Testis (tissue), 2 donors: ENCODE measurements at regions not wholly inside any gene's neighbourhood (a gene's known extent, or its start where the extent isn't known, plus 50 kb on each side); places are given as distances from the start of the nearest gene placed in this dataset.
"Not testable (repeated sequence)": the region's sequence is repeated elsewhere in the genome, so short reads cannot be mapped to it uniquely, and the experiment has no call there.

Experiments
- POLR2A ChIP-seq: fragments of 450-650 bp; IDR thresholded peaks from one replicate; pipeline ENCODE4 v1.6.1; 2017; ENCODE audit warnings: antibody characterized with exemption, mild to moderate bottlenecking, moderate library complexity
- TF ChIP-seq, protein P1 (sequence below), 3 experiments: fragments of 450-650 bp in 2 of 3; fragments of 200-600 bp in 1 of 3; sonication (generic) in 1 of 3; IDR thresholded peaks; one replicate each; pipeline ENCODE4 v1.5.1; 2016 to 2019; ENCODE audit warnings: antibody characterized with exemption in 3 of 3, mild to moderate bottlenecking in 2 of 3, moderate library complexity in 1 of 3

DNA sequence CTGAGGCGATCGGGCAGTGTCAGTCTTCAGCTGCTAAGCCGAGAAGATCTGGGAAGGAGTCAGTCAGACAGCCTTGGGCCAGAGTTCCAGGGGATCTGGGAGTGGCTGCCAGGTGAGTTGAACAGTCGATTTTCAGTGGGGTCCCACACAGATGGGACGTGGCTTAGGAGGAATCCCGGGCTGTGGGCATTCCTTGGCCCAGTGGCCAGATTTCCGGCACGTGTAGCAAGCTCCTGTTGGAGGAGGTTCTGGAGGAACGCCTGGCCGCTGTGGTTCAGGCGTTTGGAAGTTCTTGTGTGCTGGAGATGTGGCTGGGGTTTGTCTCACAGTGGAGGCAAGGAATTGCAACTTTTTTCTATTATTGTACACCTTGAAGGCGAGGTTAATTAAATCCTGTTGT is 269.4 kb upstream of the SLC16A7 start:
- not testable (repeated sequence) for TF ChIP-seq POLR2A
- TF ChIP-seq, protein P1, sequence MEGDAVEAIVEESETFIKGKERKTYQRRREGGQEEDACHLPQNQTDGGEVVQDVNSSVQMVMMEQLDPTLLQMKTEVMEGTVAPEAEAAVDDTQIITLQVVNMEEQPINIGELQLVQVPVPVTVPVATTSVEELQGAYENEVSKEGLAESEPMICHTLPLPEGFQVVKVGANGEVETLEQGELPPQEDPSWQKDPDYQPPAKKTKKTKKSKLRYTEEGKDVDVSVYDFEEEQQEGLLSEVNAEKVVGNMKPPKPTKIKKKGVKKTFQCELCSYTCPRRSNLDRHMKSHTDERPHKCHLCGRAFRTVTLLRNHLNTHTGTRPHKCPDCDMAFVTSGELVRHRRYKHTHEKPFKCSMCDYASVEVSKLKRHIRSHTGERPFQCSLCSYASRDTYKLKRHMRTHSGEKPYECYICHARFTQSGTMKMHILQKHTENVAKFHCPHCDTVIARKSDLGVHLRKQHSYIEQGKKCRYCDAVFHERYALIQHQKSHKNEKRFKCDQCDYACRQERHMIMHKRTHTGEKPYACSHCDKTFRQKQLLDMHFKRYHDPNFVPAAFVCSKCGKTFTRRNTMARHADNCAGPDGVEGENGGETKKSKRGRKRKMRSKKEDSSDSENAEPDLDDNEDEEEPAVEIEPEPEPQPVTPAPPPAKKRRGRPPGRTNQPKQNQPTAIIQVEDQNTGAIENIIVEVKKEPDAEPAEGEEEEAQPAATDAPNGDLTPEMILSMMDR (IDR thresholded peaks at IDR 0.05): not testable (repeated sequence)
